ENCODE measurements at regions not wholly inside any gene's neighbourhood (a gene's known extent, or its start where the extent isn't known, plus 50 kb on each side); places are given as distances from the start of the nearest gene placed in this dataset.

- TF ChIP-seq, protein P1, sequence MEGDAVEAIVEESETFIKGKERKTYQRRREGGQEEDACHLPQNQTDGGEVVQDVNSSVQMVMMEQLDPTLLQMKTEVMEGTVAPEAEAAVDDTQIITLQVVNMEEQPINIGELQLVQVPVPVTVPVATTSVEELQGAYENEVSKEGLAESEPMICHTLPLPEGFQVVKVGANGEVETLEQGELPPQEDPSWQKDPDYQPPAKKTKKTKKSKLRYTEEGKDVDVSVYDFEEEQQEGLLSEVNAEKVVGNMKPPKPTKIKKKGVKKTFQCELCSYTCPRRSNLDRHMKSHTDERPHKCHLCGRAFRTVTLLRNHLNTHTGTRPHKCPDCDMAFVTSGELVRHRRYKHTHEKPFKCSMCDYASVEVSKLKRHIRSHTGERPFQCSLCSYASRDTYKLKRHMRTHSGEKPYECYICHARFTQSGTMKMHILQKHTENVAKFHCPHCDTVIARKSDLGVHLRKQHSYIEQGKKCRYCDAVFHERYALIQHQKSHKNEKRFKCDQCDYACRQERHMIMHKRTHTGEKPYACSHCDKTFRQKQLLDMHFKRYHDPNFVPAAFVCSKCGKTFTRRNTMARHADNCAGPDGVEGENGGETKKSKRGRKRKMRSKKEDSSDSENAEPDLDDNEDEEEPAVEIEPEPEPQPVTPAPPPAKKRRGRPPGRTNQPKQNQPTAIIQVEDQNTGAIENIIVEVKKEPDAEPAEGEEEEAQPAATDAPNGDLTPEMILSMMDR (IDR thresholded peaks at IDR 0.05): no peak
- no peak for TF ChIP-seq POLR2A (IDR thresholded peaks at IDR 0.05)
These were observed 477.6 kb upstream of the LRRC7 start for GRCh38 chr1:69090170-69090569.
